Thyroid gland (tissue), 4 donors: ENCODE measurements at regions not wholly inside any gene's neighbourhood (a gene's known extent, or its start where the extent isn't known, plus 50 kb on each side); places are given as distances from the start of the nearest gene placed in this dataset.
A peak's percentile ranks its signal among the peaks of the same experiment; 100 is the strongest.

Experiments used
- POLR2A ChIP-seq, 2 donors: fragments of 450-650 bp; IDR thresholded peaks; one replicate each; pipeline ENCODE4 v1.6.1; 2017; ENCODE audit warnings: antibody characterized with exemption in 2 of 2, mild to moderate bottlenecking in 2 of 2, moderate library complexity in 1 of 2
- TF ChIP-seq, protein P1 (sequence below), 6 experiments: fragments of 200-600 bp in 3 of 6; fragments of 450-650 bp in 3 of 6; sonication (generic) in 3 of 6; IDR thresholded peaks; one replicate each; pipeline ENCODE4 v1.5.1; 2016 to 2019; ENCODE audit warnings: antibody characterized with exemption in 6 of 6, mild to moderate bottlenecking in 2 of 6, inconsistent platforms in 1 of 6, moderate library complexity in 1 of 6

DNA sequence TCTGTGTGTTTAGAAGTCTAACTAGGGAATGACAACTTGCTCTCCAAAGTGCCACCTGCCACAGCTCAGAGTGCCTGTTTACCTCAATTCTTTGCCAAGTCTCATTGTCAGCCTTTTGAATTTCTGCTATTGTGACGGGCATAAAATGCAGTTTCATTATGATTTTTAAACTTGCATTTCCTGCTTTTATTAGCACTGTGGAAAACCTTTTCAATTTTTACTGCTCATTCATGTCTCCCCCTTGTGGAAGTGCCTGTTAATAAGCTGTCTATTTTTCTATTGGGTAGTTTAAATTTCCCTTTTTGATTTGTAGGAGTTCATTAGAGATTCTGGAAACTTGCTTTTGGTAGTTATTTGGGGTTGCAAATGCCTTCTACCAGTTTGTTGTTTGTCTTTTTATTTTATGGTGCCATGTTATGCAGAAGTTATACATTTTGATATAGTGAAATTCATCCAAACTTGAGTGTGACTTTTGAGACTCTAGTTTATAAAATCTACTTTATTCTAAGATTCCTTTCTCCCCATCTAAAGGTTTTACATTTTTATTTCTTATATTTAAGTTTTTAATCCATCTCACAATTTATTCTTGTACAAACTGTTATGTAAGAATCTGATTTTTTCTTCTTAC is 53.9 kb upstream of the FRMD4B start:
- TF ChIP-seq, protein P1, sequence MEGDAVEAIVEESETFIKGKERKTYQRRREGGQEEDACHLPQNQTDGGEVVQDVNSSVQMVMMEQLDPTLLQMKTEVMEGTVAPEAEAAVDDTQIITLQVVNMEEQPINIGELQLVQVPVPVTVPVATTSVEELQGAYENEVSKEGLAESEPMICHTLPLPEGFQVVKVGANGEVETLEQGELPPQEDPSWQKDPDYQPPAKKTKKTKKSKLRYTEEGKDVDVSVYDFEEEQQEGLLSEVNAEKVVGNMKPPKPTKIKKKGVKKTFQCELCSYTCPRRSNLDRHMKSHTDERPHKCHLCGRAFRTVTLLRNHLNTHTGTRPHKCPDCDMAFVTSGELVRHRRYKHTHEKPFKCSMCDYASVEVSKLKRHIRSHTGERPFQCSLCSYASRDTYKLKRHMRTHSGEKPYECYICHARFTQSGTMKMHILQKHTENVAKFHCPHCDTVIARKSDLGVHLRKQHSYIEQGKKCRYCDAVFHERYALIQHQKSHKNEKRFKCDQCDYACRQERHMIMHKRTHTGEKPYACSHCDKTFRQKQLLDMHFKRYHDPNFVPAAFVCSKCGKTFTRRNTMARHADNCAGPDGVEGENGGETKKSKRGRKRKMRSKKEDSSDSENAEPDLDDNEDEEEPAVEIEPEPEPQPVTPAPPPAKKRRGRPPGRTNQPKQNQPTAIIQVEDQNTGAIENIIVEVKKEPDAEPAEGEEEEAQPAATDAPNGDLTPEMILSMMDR (IDR thresholded peaks at IDR 0.05): peak; percentile 39 to 80 (median 60)
- TF ChIP-seq POLR2A (IDR thresholded peaks at IDR 0.05): no peak
